B cell (primary cell): ENCODE measurements at regions not wholly inside any gene's neighbourhood (a gene's known extent, or its start where the extent isn't known, plus 50 kb on each side); places are given as distances from the start of the nearest gene placed in this dataset.

Experiments used
- EZH2 ChIP-seq: IDR thresholded peaks from 2 replicates; pipeline ENCODE4 v1.6.1; 2012; ENCODE audit warnings: borderline replicate concordance, low read depth, mild to moderate bottlenecking, moderate library complexity, low read length; ENCODE audit not compliant: insufficient read depth, poor library complexity, severe bottlenecking
- TF ChIP-seq, protein P1 (sequence below): fragments of 200-600 bp; IDR thresholded peaks from one replicate; pipeline ENCODE4 v1.8.0; 2022; ENCODE audit warnings: antibody characterized with exemption, mild to moderate bottlenecking

DNA sequence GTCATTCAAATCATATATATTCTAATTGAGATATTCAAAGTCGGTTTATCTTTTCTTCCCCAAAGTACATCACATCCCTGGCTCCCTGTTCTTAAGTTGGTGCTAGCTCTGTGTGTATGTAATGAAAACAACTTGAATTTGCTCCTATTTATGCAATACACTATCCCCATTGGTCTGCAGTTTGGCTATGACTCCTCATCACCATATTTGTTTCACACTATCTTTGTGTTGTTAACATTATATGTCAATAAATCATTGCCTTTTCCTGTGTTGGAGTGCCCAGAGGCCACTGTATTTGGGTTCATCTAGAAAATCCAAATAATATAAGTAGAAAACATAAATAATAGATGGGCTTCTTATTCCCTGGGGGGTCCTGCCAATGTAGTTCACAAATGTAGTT lies 306.6 kb upstream of the TENM4 start:
- TF ChIP-seq, protein P1, sequence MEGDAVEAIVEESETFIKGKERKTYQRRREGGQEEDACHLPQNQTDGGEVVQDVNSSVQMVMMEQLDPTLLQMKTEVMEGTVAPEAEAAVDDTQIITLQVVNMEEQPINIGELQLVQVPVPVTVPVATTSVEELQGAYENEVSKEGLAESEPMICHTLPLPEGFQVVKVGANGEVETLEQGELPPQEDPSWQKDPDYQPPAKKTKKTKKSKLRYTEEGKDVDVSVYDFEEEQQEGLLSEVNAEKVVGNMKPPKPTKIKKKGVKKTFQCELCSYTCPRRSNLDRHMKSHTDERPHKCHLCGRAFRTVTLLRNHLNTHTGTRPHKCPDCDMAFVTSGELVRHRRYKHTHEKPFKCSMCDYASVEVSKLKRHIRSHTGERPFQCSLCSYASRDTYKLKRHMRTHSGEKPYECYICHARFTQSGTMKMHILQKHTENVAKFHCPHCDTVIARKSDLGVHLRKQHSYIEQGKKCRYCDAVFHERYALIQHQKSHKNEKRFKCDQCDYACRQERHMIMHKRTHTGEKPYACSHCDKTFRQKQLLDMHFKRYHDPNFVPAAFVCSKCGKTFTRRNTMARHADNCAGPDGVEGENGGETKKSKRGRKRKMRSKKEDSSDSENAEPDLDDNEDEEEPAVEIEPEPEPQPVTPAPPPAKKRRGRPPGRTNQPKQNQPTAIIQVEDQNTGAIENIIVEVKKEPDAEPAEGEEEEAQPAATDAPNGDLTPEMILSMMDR = no peak
- no peak for TF ChIP-seq EZH2
